HG03039 (cell line): ENCODE measurements at regions not wholly inside any gene's neighbourhood (a gene's known extent, or its start where the extent isn't known, plus 50 kb on each side); places are given as distances from the start of the nearest gene placed in this dataset.

Source experiments
- ATAC-seq: cut with Tn5 transposase; IDR thresholded peaks from one replicate; pipeline ENCODE4 v1.9.1; 2021; ENCODE audit warnings: mild to moderate bottlenecking, moderate library complexity; ENCODE audit not compliant: unreplicated experiment

- no peak for ATAC-seq
Measured at GRCh38 chr11:134639586-134640330, 227.7 kb upstream of the B3GAT1 start.

- ATAC-seq = no peak
Measured at GRCh38 chr11:134638796-134639430, 226.9 kb upstream of the B3GAT1 start.

- ATAC-seq = no peak
Measured at GRCh38 chr11:134637091-134638015, 225.3 kb upstream of the B3GAT1 start.

- ATAC-seq = no peak
Measured at GRCh38 chr11:134636071-134636470, 224.0 kb upstream of the B3GAT1 start.

- no peak for ATAC-seq
Measured at GRCh38 chr11:134634897-134635831, 223.1 kb upstream of the B3GAT1 start.

- no peak for ATAC-seq
Measured at GRCh38 chr11:134633276-134633675, 221.2 kb upstream of the B3GAT1 start.

GRCh38 chr11:134632347-134633119 is 220.5 kb upstream of the B3GAT1 start:
- no peak for ATAC-seq

- no peak for ATAC-seq
Measured at GRCh38 chr11:134630861-134631260, 218.8 kb upstream of the B3GAT1 start.

GRCh38 chr11:134628426-134628825 is 216.4 kb upstream of the B3GAT1 start:
- ATAC-seq = no peak

GRCh38 chr11:134626032-134626431 is 214.0 kb upstream of the B3GAT1 start:
- ATAC-seq = no peak

GRCh38 chr11:134625631-134626030 is 213.6 kb upstream of the B3GAT1 start:
- no peak for ATAC-seq

GRCh38 chr11:134625151-134625550 is 213.1 kb upstream of the B3GAT1 start:
- ATAC-seq = no peak

- ATAC-seq = no peak
Measured at GRCh38 chr11:134624166-134624920, 212.3 kb upstream of the B3GAT1 start.

- no peak for ATAC-seq
Measured at GRCh38 chr11:134623711-134624110, 211.7 kb upstream of the B3GAT1 start.

GRCh38 chr11:134622458-134622857 is 210.4 kb upstream of the B3GAT1 start:
- no peak for ATAC-seq

GRCh38 chr11:134617360-134617759 is 205.3 kb upstream of the B3GAT1 start:
- ATAC-seq = no peak

GRCh38 chr11:134616038-134616437 is 204.0 kb upstream of the B3GAT1 start:
- no peak for ATAC-seq

GRCh38 chr11:134615041-134615615 is 203.1 kb upstream of the B3GAT1 start:
- no peak for ATAC-seq

GRCh38 chr11:134614141-134614540 is 202.1 kb upstream of the B3GAT1 start:
- ATAC-seq = no peak
